RKO (cell line): ENCODE measurements at regions not wholly inside any gene's neighbourhood (a gene's known extent, or its start where the extent isn't known, plus 50 kb on each side); places are given as distances from the start of the nearest gene placed in this dataset.

Experiments used
- DNase-seq: peaks from one replicate; pipeline ENCODE4 v3.0.0-alpha.2; 2016; ENCODE audit warnings: low spot score

DNA sequence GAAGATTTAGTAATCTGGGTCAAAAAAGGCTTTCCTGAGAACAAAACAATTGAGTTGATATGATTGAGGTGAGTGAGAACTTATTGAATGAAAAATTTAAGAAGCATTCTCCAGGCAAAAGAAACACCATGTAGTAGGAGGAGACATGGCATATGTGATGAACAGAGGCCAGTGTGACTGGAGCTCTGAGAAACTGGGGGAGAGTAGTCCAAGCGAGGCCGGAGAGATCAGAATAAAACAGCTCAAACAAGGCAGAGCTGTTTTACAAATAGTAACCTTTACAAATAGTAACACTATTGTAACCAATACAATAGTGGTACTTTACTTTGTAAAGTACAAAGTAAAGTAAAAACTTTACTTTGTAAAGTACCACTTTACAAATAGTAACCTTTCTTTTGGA lies 1159.1 kb downstream of the PCDH9 start:
- DNase-seq, result no peak

GRCh38 chr13:66069570-66069969 lies 1160.6 kb downstream of the PCDH9 start:
- peak; percentile 37 for DNase-seq

GRCh38 chr13:66068683-66069082 lies 1161.5 kb downstream of the PCDH9 start:
- DNase-seq, result no peak

DNA sequence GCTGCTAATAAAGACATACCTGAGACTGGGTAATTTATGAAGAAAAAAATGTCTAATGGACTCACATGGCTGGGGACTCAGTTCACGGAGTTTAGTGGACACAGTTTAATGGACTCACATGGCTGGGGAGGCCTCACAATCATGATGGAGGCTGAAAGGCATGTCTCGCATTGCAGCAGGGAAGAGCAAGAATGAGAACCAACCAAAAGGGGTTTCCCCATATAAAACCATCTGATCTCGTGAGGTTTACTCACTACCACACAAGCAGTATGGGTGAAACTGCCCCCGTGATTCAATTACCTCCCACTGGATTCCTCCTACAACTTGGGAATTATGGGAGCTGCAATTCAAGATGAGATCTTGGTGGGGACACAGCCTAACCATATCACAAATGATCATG lies 1181.2 kb downstream of the PCDH9 start:
- no peak for DNase-seq

DNA sequence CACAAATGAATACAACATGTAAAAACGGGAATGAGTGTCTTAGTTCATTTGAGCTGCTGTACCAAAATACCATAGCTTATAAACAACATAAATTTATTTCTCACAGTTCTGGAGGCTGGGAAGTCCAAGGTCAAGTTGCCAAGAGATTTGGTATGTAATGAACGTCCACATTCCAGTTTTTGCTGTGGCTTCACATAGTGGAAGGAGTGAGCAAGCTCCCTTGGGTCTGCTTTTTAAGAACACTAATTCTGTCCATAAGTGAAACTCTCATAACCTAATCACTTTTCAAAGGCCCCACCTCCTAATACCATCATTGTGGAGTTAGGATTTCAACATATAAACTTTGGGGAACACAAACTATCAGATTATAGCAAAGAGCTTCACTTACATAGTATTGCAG lies 1189.6 kb downstream of the PCDH9 start:
- DNase-seq, result no peak

DNA sequence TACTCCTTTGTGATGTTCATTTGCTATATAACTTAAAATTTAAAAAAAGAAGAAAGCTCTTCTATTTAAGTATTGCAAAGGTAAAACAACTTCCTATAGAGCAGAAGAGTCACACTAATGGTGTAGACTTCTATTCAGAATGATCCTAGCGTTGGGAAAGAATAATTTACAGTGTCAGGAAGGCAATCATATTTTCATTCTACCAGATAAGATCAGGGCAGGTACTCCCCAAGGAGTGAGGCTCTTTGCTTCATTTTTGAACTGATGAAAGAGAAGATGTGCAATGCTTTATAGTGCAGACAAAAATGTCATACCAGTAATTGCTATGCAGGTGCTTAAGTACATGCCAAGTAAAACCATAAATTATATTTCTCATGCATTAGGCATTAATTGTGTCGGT lies 1193.0 kb downstream of the PCDH9 start:
- no peak for DNase-seq

- no peak for DNase-seq
These were observed 1193.5 kb downstream of the PCDH9 start for GRCh38 chr13:66036636-66037035.

DNA sequence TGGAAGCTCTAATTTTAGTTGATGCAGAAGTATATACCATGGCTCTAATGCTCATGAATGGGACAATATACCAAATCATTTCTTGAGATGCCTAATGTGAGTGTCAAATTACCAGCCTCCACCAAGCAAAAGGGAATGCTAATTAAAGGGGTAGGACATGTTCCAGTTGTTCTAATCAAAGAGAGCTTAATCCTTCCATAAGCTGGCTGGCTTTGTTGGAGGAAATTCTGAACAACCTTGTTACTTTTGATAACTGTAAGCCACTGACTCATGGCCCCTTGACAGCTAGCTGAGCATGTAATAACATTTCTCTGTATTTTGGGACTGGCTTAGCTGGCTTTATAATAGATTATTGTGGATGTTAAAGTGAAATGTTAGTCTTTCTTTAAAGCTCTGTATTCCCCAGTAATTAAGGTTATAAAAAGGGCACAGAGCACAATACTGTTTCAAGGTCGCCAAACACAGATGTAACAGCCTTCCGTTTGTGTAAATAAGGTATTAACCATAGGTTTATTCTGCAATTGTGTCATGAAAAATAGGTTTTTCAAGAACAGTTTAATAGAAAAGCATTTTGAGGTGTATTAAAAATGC lies 1194.0 kb downstream of the PCDH9 start:
- no peak for DNase-seq

DNA sequence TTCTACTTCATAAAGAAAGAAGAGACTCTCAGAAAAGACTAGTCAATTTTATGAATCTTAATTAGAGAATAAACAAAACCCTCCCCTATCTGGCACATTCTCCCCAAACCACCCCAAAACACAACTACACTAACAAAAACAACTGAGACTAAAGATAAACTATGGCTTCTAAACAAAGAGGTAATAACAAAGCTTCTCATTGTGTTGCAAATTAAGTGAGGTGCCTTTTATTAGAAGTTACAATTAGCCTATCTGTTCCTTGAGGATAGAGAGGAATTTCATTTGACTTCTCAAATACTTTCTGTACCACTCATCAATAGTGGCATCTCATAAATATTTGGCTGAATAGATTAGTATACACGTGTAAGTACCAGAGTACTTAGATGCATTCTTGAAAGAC lies 1196.2 kb downstream of the PCDH9 start:
- DNase-seq, result no peak

DNA sequence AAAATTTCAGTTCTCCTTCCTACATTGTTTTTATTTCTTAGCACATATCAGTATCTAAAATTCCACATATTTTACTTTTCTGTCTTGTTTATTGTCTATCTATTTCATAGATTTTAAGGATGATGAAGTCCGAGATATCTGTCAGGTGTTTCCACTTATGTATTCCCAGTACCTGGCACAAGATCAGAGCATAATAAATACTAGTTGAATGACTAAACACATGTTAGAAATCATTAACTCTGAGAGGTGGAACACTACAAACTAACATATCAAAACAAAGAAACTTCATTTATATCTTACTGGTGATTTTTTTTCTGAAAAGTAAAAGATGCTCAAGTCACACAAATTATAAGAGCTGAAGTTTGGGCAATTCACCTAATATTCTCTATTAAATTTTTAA lies 1208.3 kb downstream of the PCDH9 start:
- no peak for DNase-seq

- peak; percentile 33 for DNase-seq
These were observed 1215.4 kb downstream of the PCDH9 start for GRCh38 chr13:66014771-66015170.

GRCh38 chr13:66009241-66009640 lies 1220.9 kb downstream of the PCDH9 start:
- no peak for DNase-seq

GRCh38 chr13:66003558-66003957 lies 1226.6 kb downstream of the PCDH9 start:
- no peak for DNase-seq

DNA sequence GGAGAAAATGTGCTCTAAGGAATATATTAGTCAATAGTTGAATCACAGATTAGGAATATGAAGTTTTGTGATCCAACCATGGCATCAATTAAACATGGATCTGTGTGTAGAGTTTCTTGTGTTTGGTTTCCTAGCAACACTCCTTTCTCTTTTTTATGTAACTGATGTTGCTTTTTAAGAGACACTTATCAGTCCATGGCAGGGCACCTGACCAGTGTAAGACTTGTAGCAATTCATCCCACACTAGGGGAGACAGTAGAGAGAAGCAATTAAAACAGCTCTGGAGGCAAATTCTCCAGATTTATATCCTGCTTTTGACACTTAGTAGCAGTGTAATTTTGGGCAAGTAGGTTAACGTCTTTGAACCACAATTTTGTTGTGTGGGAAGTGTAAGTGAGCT lies 1229.0 kb downstream of the PCDH9 start:
- no peak for DNase-seq

DNA sequence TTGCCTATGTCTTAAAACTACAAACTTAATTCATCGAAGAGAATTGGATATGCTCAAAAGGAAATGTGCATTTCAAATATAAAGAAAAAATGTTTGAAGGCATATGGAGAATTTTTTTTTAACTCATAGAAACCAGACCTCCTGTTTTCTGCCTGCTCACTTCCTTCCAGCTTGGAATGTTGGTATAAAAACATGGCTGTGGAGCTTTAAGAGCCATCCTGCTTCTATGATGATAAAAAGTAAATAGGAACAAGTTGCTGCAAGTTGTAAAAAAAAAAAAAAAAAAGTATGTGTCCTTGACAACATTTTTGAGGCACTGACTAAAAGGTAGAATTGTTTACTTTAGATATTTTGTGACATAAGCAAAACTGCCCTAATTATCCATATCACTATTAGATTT lies 1230.7 kb downstream of the PCDH9 start:
- DNase-seq, result no peak

DNA sequence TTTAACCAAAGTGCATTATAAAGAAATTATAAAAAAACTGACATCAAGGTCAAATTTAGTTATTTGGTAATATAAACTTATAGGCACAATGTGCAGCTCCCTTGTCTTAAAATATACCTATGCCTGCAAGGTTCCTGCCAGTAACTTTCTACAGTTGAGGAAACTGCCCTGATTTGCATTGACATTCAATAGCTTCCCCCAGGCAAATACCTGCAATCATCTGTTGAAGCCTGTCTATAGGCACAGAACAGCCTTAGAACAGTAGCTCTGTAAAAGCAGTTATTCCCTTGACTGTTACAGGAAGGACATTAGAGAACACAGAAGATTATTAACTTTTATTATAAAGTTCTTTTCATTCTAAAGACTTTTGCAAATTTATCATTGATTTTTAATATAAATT lies 1239.5 kb downstream of the PCDH9 start:
- no peak for DNase-seq

- no peak for DNase-seq
These were observed 1244.5 kb downstream of the PCDH9 start for GRCh38 chr13:65985612-65986011.

DNA sequence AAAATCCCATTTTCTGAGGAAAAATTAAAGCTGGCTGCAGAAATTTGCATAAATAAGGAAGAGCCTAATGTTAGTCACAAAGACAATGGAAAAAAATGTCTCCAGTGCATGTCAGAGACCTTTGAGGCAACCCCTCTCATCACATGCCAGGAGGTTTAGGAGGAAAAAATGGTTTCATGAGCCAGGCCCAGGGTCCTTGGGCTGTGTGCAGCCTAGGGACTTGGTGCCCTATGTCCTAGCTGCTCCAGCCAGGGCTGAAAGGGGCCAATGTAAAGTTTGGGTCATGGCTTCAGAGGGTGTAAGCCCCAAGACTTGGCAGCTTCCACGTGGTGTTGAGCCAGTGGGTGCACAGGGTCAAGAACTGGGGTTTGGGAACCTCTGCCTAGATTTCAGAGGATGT lies 1252.6 kb downstream of the PCDH9 start:
- no peak for DNase-seq

DNA sequence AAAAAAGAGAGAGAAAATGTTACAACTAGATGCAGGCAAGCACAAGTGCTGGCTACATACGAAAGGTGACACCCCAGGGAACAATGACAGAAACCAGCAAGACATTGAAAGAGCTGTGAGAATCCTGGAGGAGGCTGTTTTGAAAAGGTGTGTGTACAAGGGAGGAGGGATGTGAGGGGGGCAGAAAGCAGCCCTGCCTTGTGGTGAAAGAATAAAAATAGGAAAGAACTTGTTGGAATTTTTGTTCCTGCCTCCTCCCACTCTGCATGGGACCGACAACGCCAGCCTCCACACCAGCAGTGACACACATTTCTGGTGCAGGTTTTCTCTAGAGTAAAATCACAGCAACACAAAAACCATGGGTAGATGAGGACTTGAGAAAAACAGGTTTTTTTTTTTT lies 1258.6 kb downstream of the PCDH9 start:
- no peak for DNase-seq

DNA sequence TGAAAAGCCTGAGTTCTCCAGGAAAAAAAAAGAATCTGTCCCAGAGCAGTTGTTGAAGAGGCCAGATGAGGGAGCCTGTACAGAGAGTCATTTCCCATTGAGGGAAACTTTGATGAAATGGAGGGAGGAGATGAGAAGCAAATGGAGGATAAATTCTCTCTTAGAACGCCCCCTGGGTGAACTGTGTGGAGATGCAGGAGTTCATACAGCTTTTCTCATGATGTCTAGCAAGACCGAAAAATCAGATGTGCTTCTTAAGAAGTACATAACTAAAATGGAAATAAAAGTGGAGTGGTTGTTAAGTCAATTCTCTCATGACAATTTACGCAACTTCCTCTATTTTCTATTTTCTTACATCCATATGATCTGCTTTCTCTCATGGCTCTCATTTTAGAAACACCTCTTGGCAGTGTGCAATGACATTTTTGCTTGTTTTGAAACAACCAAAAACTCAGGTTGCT lies 1263.1 kb downstream of the PCDH9 start:
- DNase-seq, result peak; percentile 51

GRCh38 chr13:65965501-65965900 lies 1264.6 kb downstream of the PCDH9 start:
- DNase-seq, result no peak

- peak; percentile 38 for DNase-seq
These were observed 1265.5 kb downstream of the PCDH9 start for GRCh38 chr13:65964672-65965071.

GRCh38 chr13:65959305-65959704 lies 1270.8 kb downstream of the PCDH9 start:
- no peak for DNase-seq

DNA sequence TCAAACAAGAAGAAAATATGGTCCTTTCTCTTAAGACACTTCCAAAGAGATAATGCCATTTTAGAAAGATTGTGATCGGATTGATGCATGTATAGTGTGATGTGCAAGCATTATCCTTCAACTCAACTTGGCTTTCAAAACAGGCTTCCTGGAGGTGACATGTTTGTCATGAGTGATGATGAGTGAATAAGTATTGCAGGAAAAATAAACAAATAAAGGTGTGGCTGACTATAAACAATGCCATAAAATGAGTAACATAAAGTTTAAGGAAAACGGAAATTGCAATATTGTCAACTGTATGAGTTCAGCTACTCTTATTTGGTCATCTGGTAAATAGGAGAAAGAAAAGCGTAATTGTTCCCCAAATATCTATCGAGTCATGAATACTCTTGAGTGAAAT lies 1283.7 kb downstream of the PCDH9 start:
- DNase-seq, result no peak

- DNase-seq, result no peak
These were observed 1286.4 kb downstream of the PCDH9 start for GRCh38 chr13:65943708-65944107.
